Bronchial epithelial cell (primary cell): ENCODE measurements at regions not wholly inside any gene's neighbourhood (a gene's known extent, or its start where the extent isn't known, plus 50 kb on each side); places are given as distances from the start of the nearest gene placed in this dataset.

Experiments
- DNase-seq: peaks from one replicate; pipeline ENCODE4 v3.0.0-alpha.2; 2010; ENCODE audit warnings: low read depth
- FAIRE-seq: peaks from 2 replicates; lab custom pipeline; 2011; peaks lifted over from hg19 to GRCh38; lab: Jason Lieb, UNC
- H3K27me3 ChIP-seq: 2 replicates; pipeline ENCODE4 v1.5.1; 2011; ENCODE audit warnings: low read length; ENCODE audit not compliant: control insufficient read depth, insufficient read depth
- H3K36me3 ChIP-seq: 2 replicates; pipeline ENCODE4 v1.5.1; 2011; ENCODE audit warnings: low read length; ENCODE audit not compliant: control insufficient read depth, insufficient read depth
- H3K4me3 ChIP-seq: 2 replicates; pipeline ENCODE4 v1.5.1; 2011; ENCODE audit warnings: mild to moderate bottlenecking, low read depth, low read length, control low read depth
- TF ChIP-seq, protein P1 (sequence below): IDR thresholded peaks from 2 replicates; pipeline ENCODE4 v1.5.1; 2011; ENCODE audit warnings: mild to moderate bottlenecking, moderate library complexity, low read length, control low read depth, inconsistent platforms; ENCODE audit not compliant: insufficient read depth, severe bottlenecking

- H3K4me3 ChIP-seq, result no peak overlapping the region
- H3K36me3 ChIP-seq, result no peaks in the 10 kb centered on the region
- TF ChIP-seq, protein P1, sequence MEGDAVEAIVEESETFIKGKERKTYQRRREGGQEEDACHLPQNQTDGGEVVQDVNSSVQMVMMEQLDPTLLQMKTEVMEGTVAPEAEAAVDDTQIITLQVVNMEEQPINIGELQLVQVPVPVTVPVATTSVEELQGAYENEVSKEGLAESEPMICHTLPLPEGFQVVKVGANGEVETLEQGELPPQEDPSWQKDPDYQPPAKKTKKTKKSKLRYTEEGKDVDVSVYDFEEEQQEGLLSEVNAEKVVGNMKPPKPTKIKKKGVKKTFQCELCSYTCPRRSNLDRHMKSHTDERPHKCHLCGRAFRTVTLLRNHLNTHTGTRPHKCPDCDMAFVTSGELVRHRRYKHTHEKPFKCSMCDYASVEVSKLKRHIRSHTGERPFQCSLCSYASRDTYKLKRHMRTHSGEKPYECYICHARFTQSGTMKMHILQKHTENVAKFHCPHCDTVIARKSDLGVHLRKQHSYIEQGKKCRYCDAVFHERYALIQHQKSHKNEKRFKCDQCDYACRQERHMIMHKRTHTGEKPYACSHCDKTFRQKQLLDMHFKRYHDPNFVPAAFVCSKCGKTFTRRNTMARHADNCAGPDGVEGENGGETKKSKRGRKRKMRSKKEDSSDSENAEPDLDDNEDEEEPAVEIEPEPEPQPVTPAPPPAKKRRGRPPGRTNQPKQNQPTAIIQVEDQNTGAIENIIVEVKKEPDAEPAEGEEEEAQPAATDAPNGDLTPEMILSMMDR, result no peak
- H3K27me3 ChIP-seq, result no peaks in the 10 kb centered on the region
- FAIRE-seq (no peak), DNase-seq (no peak)
Observed at GRCh38 chr3:27824312-27825200, 102.4 kb upstream of the EOMES start.

- H3K4me3 ChIP-seq, result no peak overlapping the region
- no peak for DNase-seq
- FAIRE-seq, result no peak
- TF ChIP-seq, protein P1, result no peak
- H3K36me3 ChIP-seq, result no peaks in the 10 kb centered on the region
- H3K27me3 ChIP-seq, result no peaks in the 10 kb centered on the region
Observed at GRCh38 chr3:27826448-27826847, 104.3 kb upstream of the EOMES start.

DNA sequence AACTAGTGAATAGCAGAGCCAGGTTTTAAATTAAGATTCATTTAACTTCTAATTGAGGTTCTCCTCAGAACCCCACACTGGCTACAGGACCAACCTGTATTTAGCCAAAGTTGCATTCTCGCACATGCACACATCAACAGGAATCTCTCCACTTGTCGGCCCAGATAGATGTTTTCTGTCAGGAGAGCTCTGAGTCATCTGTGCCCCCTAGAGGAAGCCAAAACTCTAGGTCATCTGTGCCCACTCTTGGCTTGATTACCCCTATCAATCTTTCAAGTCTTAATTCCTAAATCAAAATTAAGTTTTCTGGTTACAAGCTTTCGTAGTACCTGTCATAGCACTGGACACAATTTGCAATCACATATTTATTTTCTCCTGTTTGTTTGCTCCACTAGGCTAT, 104.9 kb upstream of the EOMES start:
- H3K4me3 ChIP-seq, result no peak overlapping the region
- H3K36me3 ChIP-seq, result no peaks in the 10 kb centered on the region
- FAIRE-seq, result no peak
- TF ChIP-seq, protein P1, result no peak
- no peaks in the 10 kb centered on the region for H3K27me3 ChIP-seq
- no peak for DNase-seq

GRCh38 chr3:27840807-27841594, 118.9 kb upstream of the EOMES start:
- no peak for FAIRE-seq

DNA sequence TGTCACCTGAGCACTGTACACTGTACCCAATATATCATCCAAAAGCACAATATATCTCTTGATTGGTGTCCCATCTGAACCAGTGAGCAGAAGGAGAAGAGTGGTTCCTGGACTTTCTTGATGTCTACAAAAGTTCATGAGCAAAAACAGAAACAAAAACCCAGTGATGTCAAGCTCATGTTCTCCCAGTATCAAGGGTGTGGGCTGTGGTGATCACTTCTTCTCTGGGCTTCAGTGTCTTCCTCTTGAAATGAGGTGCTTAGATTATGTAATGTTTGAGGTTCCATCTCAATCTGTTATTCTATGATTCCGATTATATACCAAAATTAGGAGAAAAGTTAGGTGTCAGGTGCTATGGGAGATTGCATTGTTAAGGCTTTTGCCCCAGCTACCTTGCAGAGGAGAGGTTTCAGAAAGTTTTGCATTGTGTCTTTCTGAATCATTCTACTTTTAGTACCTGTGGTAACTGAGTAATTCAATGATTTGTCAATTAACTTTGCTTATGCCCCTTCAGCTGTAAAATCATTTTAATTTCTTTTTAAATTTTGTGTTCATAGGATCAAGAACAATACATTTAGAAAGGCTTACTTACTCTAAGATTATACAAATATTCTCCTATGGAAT, 122.0 kb upstream of the EOMES start:
- DNase-seq, result no peak
- TF ChIP-seq, protein P1, result no peak
- no peak for FAIRE-seq

More at GRCh38 chr3:27840807-27841594, 118.9 kb upstream of the EOMES start:
- Histone ChIP-seq H3K36me3 (no peaks in the 10 kb centered on the region), H3K27me3 (no peaks in the 10 kb centered on the region), H3K4me3 (no peak overlapping the region)
- TF ChIP-seq, protein P1, result no peak
- no peak for DNase-seq

More for the DNA sequence above, 122.0 kb upstream of the EOMES start:
- no peaks in the 10 kb centered on the region for H3K36me3 ChIP-seq
- H3K27me3 ChIP-seq, result no peaks in the 10 kb centered on the region
- no peak overlapping the region for H3K4me3 ChIP-seq
